DND-41 (cell line): ENCODE measurements at regions not wholly inside any gene's neighbourhood (a gene's known extent, or its start where the extent isn't known, plus 50 kb on each side); places are given as distances from the start of the nearest gene placed in this dataset.

Source experiments
- EZH2 ChIP-seq: IDR thresholded peaks from 3 replicates; pipeline ENCODE4 v1.6.1; 2012; ENCODE audit warnings: borderline replicate concordance, low read depth, mild to moderate bottlenecking, moderate library complexity, low read length, inconsistent platforms; ENCODE audit not compliant: severe bottlenecking
- TF ChIP-seq, protein P1 (sequence below): IDR thresholded peaks from 2 replicates; pipeline ENCODE4 v1.5.1; 2012; ENCODE audit warnings: borderline replicate concordance, low read length, moderate library complexity, mild to moderate bottlenecking; ENCODE audit not compliant: poor library complexity, severe bottlenecking; ENCODE audit errors: extremely low read depth

DNA sequence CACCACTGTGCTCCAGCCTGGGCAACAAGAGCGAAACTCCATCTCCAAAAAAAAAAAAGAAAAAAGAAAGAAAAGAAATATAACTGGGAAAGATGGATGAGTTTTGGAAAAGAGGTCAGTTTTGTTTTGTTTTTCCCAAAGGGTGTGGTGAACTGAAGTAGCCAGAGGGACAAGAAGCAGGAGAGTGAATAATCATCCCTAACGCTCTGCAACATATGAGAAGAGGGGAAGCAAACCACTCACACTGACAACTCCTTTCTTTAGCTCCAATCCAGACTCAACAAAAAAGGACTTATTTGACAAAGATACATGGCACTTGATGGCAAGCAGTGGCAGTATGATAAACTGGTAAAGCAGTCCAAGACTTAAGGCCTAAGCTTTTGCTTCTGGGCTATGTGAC is 176.1 kb upstream of the HMHB1 start:
- TF ChIP-seq, protein P1, sequence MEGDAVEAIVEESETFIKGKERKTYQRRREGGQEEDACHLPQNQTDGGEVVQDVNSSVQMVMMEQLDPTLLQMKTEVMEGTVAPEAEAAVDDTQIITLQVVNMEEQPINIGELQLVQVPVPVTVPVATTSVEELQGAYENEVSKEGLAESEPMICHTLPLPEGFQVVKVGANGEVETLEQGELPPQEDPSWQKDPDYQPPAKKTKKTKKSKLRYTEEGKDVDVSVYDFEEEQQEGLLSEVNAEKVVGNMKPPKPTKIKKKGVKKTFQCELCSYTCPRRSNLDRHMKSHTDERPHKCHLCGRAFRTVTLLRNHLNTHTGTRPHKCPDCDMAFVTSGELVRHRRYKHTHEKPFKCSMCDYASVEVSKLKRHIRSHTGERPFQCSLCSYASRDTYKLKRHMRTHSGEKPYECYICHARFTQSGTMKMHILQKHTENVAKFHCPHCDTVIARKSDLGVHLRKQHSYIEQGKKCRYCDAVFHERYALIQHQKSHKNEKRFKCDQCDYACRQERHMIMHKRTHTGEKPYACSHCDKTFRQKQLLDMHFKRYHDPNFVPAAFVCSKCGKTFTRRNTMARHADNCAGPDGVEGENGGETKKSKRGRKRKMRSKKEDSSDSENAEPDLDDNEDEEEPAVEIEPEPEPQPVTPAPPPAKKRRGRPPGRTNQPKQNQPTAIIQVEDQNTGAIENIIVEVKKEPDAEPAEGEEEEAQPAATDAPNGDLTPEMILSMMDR = no peak
- no peak for TF ChIP-seq EZH2
